Pancreas (tissue), 10 donors: ENCODE measurements at regions not wholly inside any gene's neighbourhood (a gene's known extent, or its start where the extent isn't known, plus 50 kb on each side); places are given as distances from the start of the nearest gene placed in this dataset.

Experiments
- ATAC-seq, 4 donors: fragments of 200-7000 bp; cut with Tn5 transposase; one replicate each; pipeline versions ENCODE4 v1.8.0 to v1.9.1; 2020; ENCODE audit warnings: mild to moderate bottlenecking in 4 of 4, moderate library complexity in 4 of 4
- DNase-seq, 6 donors: peaks; one replicate each; pipeline ENCODE4 v3.0.0-alpha.2; 2020
- FAIRE-seq: peaks from 2 replicates; lab custom pipeline; 2012; peaks lifted over from hg19 to GRCh38; lab: Jason Lieb, UNC
- H3K27ac ChIP-seq, 4 donors: fragments of 200-600 bp; sonication (generic); 1 replicate in 3 of 4; 2 replicates in 1 of 4; pipeline versions ENCODE4 v1.5.0 to v1.8.0; 2020
- H3K27me3 ChIP-seq, 4 donors: fragments of 200-600 bp; one replicate each; pipeline ENCODE4 v1.8.0; 2021
- H3K36me3 ChIP-seq, 3 donors: fragments of 200-600 bp; sonication (generic) in 1 of 3; one replicate each; pipeline versions ENCODE4 v1.5.0 to v1.8.0; 2020 to 2021
- H3K4me1 ChIP-seq, 3 donors: fragments of 200-600 bp; one replicate each; pipeline ENCODE4 v1.8.0; 2021
- H3K4me3 ChIP-seq, 4 donors: fragments of 200-600 bp; sonication (generic) in 2 of 4; one replicate each; pipeline versions ENCODE4 v1.5.0 to v1.8.0; 2020 to 2021
- H3K9me3 ChIP-seq, 4 donors: fragments of 200-600 bp; one replicate each; pipeline ENCODE4 v1.8.0; 2021
- WGBS, 2 donors: extraction: QIAGEN DNeasy Blood & Tissue Kit; methylation state at CpG; one replicate each; pipeline ENCODE4 v1.1.7; 2013; 5-methylcytosine and 5-hydroxymethylcytosine counted together
- intact Hi-C, 3 donors: fragments of 100-400 bp; cut with DNase I; formaldehyde crosslinking; loops; one replicate each; pipeline versions ENCODE4 v1.11.1 to v1.14.2; 2022
- TF ChIP-seq, protein P1 (sequence below), 4 donors: fragments of 200-600 bp; sonication (generic) in 3 of 4; IDR thresholded peaks; one replicate each; pipeline versions ENCODE4 v1.5.0 to v1.8.0; 2021; ENCODE audit warnings: antibody characterized with exemption in 4 of 4
- donor health status: healthy with polysubstance abuse.
- donor health status: DM: no; HTN: no; CAD: no; lungs with moderate emphysema.
- donor health status: DM: no; HTN: no; CAD: no.
- donor health status: control.
- donor health status: control.
- donor health status: Bipolar disorder and iron deficiency.
- donor health status: DM: yes; HTN: yes; CAD: no.
- donor health status: DM: no; HTN: no; CAD: no.
- donor health status: DM: no; HTN: no; CAD: no.
- donor health status: DM: yes; HTN: yes; CAD: no.

DNA sequence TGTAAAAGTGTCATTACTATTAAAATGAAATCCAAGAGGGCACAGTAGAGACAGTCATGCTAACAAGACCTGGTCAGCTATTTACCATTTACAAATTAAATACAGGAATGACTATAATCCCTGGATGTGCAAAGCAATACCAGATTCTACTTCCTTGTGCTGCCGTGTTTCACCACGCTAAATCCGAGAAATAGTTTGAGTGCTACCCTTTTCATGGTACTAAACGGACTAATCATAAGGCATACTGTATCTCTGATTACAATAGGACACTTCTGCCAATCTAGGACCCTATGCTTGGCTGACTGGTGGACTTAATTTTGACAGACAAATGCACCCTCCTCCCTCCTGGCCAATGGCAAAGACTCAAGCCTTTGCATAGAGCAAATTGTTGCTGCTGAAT lies 63.0 kb upstream of the NR2F2 start:
- no peak for ATAC-seq
- Histone ChIP-seq H3K4me1 (peaks cover 7 to 16% (median 13%) of the 10 kb centered on the region in 3 donors), H3K9me3 (no peaks in the 10 kb centered on the region), H3K27me3 (no peaks in the 10 kb centered on the region), H3K4me3 (no peak overlapping the region), H3K36me3 (no peaks in the 10 kb centered on the region), H3K27ac (no peak overlapping the region)
- intact Hi-C loops = no loop called here
- no peak for DNase-seq
- WGBS, 2 donors = 86 to 93% methylated on average over 4 of the region's 4 CpGs
- TF ChIP-seq, protein P1, sequence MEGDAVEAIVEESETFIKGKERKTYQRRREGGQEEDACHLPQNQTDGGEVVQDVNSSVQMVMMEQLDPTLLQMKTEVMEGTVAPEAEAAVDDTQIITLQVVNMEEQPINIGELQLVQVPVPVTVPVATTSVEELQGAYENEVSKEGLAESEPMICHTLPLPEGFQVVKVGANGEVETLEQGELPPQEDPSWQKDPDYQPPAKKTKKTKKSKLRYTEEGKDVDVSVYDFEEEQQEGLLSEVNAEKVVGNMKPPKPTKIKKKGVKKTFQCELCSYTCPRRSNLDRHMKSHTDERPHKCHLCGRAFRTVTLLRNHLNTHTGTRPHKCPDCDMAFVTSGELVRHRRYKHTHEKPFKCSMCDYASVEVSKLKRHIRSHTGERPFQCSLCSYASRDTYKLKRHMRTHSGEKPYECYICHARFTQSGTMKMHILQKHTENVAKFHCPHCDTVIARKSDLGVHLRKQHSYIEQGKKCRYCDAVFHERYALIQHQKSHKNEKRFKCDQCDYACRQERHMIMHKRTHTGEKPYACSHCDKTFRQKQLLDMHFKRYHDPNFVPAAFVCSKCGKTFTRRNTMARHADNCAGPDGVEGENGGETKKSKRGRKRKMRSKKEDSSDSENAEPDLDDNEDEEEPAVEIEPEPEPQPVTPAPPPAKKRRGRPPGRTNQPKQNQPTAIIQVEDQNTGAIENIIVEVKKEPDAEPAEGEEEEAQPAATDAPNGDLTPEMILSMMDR (IDR thresholded peaks at IDR 0.05) = no peak
- FAIRE-seq = no peak

DNA sequence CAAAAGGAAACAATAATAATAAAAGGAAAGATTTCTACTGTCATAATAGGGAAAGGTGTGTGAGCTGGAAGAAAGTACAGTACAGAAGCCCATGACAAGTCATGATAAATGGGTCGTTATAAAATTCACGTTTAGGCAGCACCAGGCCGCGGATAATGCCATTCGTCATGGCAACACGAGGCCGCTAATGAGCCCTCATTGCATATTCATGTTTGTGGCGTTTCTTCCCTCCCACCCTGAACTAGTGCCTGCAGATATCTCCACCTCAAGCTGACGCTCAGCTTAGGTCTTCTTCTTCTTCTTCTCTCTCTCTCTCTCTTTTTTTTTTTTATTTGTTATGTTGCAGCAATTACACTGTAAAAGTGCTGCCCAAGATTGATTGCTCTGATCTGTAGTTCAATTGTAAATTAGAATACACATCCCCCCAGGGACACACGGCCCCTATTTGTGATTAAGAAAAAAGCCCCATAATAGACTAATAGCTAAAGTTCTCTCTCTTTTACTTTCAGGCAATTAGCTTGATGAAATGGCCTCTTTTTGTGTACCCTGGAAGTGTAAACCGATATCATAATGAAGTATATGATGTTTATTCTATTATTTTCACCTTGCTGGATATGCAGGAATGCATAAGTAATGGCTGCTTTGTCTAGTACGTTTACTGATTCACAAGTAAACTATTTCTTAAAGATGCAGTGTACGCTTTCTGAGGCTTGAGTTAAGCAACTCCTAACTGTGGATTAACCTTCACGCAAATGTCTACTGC lies 61.9 kb upstream of the NR2F2 start:
- ATAC-seq = no peak
- Histone ChIP-seq H3K27ac (no peak overlapping the region), H3K4me1 (peaks cover 3 to 12% (median 4%) of the 10 kb centered on the region in 3 donors), H3K36me3 (no peaks in the 10 kb centered on the region), H3K4me3 (no peak overlapping the region), H3K9me3 (no peaks in the 10 kb centered on the region), H3K27me3 (no peaks in the 10 kb centered on the region)
- FAIRE-seq = no peak
- TF ChIP-seq, protein P1 (IDR thresholded peaks at IDR 0.05) = no peak
- DNase-seq = no peak
- intact Hi-C loops = no loop called here
- WGBS, 2 donors = 62 to 66% methylated on average over 14 of the region's 14 CpGs

DNA sequence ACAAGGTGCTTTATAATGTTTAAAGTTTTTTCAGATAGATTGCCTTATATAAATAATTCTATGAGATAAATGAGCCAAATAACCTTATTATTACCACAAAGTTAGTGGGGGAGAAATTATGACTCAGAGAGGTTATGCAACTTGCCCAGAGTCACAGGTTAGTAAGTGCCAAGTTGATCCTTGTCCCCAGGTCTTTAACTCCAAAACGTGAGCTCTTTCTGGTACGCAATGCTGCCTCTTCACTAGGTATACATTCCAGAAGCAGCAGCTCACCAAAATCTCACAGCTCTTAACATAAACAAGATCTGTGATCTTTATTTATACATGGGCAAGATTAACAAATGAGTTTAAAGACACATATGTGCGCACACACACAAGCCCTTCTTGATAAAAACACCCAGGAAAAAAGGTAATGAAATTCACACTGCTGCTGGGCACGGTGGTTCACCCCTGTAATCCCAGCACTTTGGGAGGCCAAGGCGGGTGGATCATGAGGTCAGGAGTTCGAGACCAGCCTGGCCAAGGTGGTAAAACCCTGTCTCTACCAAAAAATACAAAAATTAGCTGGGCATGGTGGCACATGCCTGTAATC lies 59.8 kb upstream of the NR2F2 start:
- TF ChIP-seq, protein P1 (IDR thresholded peaks at IDR 0.05) = no peak
- 75 to 83% methylated on average over 6 of the region's 6 CpGs for whole genome bisulfite sequencing, 2 donors
- H3K27ac ChIP-seq = no peak overlapping the region
- no peak for FAIRE-seq
- H3K36me3 ChIP-seq = no peaks in the 10 kb centered on the region
- no peak for ATAC-seq
- peaks cover 0 to 4% (median 0%) of the 10 kb centered on the region in 3 donors for H3K4me1 ChIP-seq
- H3K4me3 ChIP-seq = no peak overlapping the region
- no peak for DNase-seq
- H3K27me3 ChIP-seq = no peaks in the 10 kb centered on the region
- intact Hi-C loops = loop anchor here in 1 of 3 donors (10.0 kb wide), 1 partner anchor 64 kb away; the partner anchor contains the start of gene NR2F2
- no peaks in the 10 kb centered on the region for H3K9me3 ChIP-seq

DNA sequence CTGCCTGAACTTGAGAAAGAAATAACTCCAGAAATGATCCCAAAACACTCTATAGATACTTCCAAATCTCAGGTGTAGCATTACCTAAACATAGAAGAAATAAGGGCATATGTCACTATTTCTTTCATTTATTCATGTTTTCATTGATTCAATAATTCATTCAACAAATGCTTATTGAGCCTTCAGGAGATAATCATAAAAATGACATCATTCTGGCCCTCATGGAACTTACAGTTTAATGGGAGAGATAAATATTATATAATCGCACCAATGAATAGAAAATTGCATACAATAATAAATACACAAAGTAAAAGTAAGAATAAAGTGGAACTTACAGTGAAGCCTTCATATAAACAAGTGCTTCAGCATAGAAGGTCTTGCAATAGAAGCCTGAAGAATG lies 58.1 kb upstream of the NR2F2 start:
- 78 to 91% methylated on average over 1 of the region's 1 CpG for WGBS, 2 donors
- DNase-seq (no peak), FAIRE-seq (no peak), ATAC-seq (no peak)
- Histone ChIP-seq H3K4me3 (no peak overlapping the region), H3K4me1 (no peaks in the 10 kb centered on the region), H3K36me3 (no peaks in the 10 kb centered on the region), H3K27ac (no peak overlapping the region), H3K9me3 (no peaks in the 10 kb centered on the region), H3K27me3 (no peaks in the 10 kb centered on the region)
- TF ChIP-seq, protein P1 (IDR thresholded peaks at IDR 0.05) = no peak
- intact Hi-C loops = loop anchor here in 1 of 3 donors (10.0 kb wide), 1 partner anchor 62 kb away; the partner anchor contains the start of gene NR2F2
